ENCODE measurements at regions not wholly inside any gene's neighbourhood (a gene's known extent, or its start where the extent isn't known, plus 50 kb on each side); places are given as distances from the start of the nearest gene placed in this dataset.
"Not testable (repeated sequence)": the region's sequence is repeated elsewhere in the genome, so short reads cannot be mapped to it uniquely, and the experiment has no call there.

DNA sequence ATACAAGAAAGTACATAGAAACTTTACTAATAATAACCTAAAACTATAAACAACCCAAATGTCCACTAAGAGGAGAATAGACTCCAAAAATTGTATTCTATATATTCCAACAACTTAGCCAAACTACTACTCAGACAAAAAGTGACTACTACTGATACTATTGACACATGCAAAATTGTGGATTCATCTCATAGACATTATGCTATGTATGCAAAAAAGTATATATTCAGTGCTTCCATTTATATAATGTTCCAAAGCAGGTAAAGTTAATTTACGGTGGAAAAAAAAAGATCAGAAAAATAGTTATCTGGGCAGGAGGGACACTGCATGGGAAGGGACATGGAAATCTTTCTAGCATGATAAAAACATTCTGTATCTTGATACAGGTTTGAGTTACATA lies 62.0 kb upstream of the SRD5A2 start:
- Histone ChIP-seq H3K36me3 (ENCODE audit: control insufficient read depth in 4 of 4, insufficient read depth in 4 of 4, low read length in 3 of 4) (no peaks in the 10 kb centered on the region), H3K4me1 (ENCODE audit: control extremely low read depth in 1 of 4, control insufficient read depth in 4 of 4, insufficient read depth in 4 of 4, low read length in 3 of 4) (no peaks in the 10 kb centered on the region), H3K27ac (ENCODE audit: insufficient read depth in 1 of 2, low read depth in 1 of 2, low read length in 2 of 2, poor library complexity in 1 of 2, severe bottlenecking in 2 of 2) (no peak overlapping the region), H3K4me3 (ENCODE audit: control insufficient read depth in 1 of 7, extremely low read depth in 1 of 7, insufficient read depth in 4 of 7, low read depth in 2 of 7, low read length in 6 of 7) (no peak overlapping the region), H3K9me3 (ENCODE audit: control extremely low read depth in 1 of 5, control insufficient read depth in 4 of 5, insufficient read depth in 2 of 5, low read depth in 1 of 5, low read length in 4 of 5) (peaks cover 0 to 6% (median 0%) of the 10 kb centered on the region in 5 experiments), H3K27me3 (replicated peaks in 2 of 5; ENCODE audit: control insufficient read depth in 4 of 5, insufficient read depth in 5 of 5, low read length in 4 of 5) (peaks cover 0 to 2% (median 0%) of the 10 kb centered on the region in 5 experiments)
- ChIA-PET POLR2A (no interaction called here), CTCF (no interaction called here)
- no peak for DNase-seq
- WGBS (ENCODE audit: insufficient coverage), result no CpG with 5 or more reads among the region's 1 CpG

DNA sequence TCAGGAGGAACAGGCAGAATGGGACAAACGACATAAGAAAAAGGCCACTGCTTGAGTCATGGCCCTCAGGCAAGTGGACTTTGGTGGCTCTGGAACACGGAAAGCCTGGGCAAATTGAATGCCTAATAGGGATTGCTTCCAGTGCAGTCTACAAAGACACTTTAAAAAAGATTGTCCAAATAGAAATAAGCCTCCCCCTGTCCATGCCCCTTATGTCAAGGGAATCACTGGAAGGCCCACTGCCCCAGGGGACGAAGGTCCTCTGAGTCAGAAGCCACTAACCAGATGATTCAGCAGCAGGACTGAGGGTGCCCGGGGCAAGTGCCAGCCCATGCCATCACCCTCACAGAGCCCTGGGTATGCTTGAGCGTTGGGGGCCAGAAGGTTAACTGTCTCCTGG lies 51.5 kb upstream of the SRD5A2 start:
- not testable (repeated sequence) for DNase-seq
- WGBS (ENCODE audit: insufficient coverage), result 94% methylated on average over 4 of the region's 5 CpGs

More for the DNA sequence above, 51.5 kb upstream of the SRD5A2 start:
- H3K4me1 ChIP-seq (ENCODE audit: control extremely low read depth in 1 of 4, control insufficient read depth in 4 of 4, insufficient read depth in 4 of 4, low read length in 3 of 4); H3K27me3 ChIP-seq (replicated peaks in 2 of 5; ENCODE audit: control insufficient read depth in 4 of 5, insufficient read depth in 5 of 5, low read length in 4 of 5); H3K9me3 ChIP-seq (ENCODE audit: control extremely low read depth in 1 of 5, control insufficient read depth in 4 of 5, insufficient read depth in 2 of 5, low read depth in 1 of 5, low read length in 4 of 5); H3K4me3 ChIP-seq (ENCODE audit: control insufficient read depth in 1 of 7, extremely low read depth in 1 of 7, insufficient read depth in 4 of 7, low read depth in 2 of 7, low read length in 6 of 7); POLR2A ChIA-PET; H3K27ac ChIP-seq (ENCODE audit: insufficient read depth in 1 of 2, low read depth in 1 of 2, low read length in 2 of 2, poor library complexity in 1 of 2, severe bottlenecking in 2 of 2); H3K36me3 ChIP-seq (ENCODE audit: control insufficient read depth in 4 of 4, insufficient read depth in 4 of 4, low read length in 3 of 4); CTCF ChIA-PET: not testable (repeated sequence)

Data from common myeloid progenitor, CD34-positive (primary cell).